Endometrium (tissue), 2 donors: ENCODE measurements at regions not wholly inside any gene's neighbourhood (a gene's known extent, or its start where the extent isn't known, plus 50 kb on each side); places are given as distances from the start of the nearest gene placed in this dataset.

ENCODE experiments used
- FAIRE-seq: peaks from 2 replicates; lab custom pipeline; 2012; peaks lifted over from hg19 to GRCh38; lab: Jason Lieb, UNC
- donor health status: control.
- donor health status: control.

GRCh38 chr1:219472596-219472995, 140.3 kb downstream of the ZC3H11B start:
- no peak for FAIRE-seq

GRCh38 chr1:219467524-219467923, 145.4 kb downstream of the ZC3H11B start:
- FAIRE-seq: no peak

- no peak for FAIRE-seq
These were observed 146.1 kb downstream of the ZC3H11B start for GRCh38 chr1:219466766-219467165.

GRCh38 chr1:219465212-219466093, 147.5 kb downstream of the ZC3H11B start:
- FAIRE-seq: no peak

GRCh38 chr1:219463636-219464035, 149.3 kb downstream of the ZC3H11B start:
- no peak for FAIRE-seq

- no peak for FAIRE-seq
These were observed 150.9 kb downstream of the ZC3H11B start for GRCh38 chr1:219461981-219462400.

- peak; percentile 84 for FAIRE-seq
These were observed 151.7 kb downstream of the ZC3H11B start for GRCh38 chr1:219460896-219461815.

- FAIRE-seq: no peak
These were observed 152.6 kb downstream of the ZC3H11B start for GRCh38 chr1:219460081-219460895.

- FAIRE-seq: no peak
These were observed 153.4 kb downstream of the ZC3H11B start for GRCh38 chr1:219459351-219460080.

- no peak for FAIRE-seq
These were observed 166.6 kb downstream of the ZC3H11B start for GRCh38 chr1:219446288-219446687.

- FAIRE-seq: no peak
These were observed 167.0 kb downstream of the ZC3H11B start for GRCh38 chr1:219445864-219446263.

- FAIRE-seq: no peak
These were observed 168.4 kb downstream of the ZC3H11B start for GRCh38 chr1:219444474-219444873.

- no peak for FAIRE-seq
These were observed 169.1 kb downstream of the ZC3H11B start for GRCh38 chr1:219443763-219444162.

- FAIRE-seq: no peak
These were observed 170.3 kb downstream of the ZC3H11B start for GRCh38 chr1:219442611-219443061.

- FAIRE-seq: no peak
These were observed 171.0 kb downstream of the ZC3H11B start for GRCh38 chr1:219441884-219442283.

GRCh38 chr1:219439376-219439775, 173.5 kb downstream of the ZC3H11B start:
- peak; percentile 96 for FAIRE-seq

GRCh38 chr1:219438386-219438785, 174.5 kb downstream of the ZC3H11B start:
- no peak for FAIRE-seq

- no peak for FAIRE-seq
These were observed 178.0 kb downstream of the ZC3H11B start for GRCh38 chr1:219434923-219435297.

- no peak for FAIRE-seq
These were observed 178.5 kb downstream of the ZC3H11B start for GRCh38 chr1:219434285-219434922.

- no peak for FAIRE-seq
These were observed 179.3 kb downstream of the ZC3H11B start for GRCh38 chr1:219433496-219434131.
